ENCODE measurements at regions not wholly inside any gene's neighbourhood (a gene's known extent, or its start where the extent isn't known, plus 50 kb on each side); places are given as distances from the start of the nearest gene placed in this dataset.

DNA sequence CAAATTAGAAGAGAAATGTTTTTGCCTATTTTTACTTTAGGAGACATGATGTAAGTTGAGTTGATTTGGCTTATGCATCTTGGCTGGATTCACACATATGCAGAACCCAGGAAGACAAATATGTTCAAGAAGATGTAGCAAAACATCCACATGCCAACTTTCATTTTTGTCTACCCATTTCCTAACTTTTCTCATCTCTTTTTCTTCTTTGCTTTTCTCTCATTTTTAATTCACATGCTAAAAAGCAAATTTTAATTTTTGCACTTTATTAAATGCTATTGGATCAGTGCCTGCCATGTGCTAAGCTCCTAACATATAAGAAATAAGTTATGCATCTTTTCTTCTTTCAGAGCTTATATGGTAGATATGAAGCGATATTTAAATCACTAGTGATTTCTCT lies 143.7 kb upstream of the GRM3 start:
- TF ChIP-seq, protein P1, sequence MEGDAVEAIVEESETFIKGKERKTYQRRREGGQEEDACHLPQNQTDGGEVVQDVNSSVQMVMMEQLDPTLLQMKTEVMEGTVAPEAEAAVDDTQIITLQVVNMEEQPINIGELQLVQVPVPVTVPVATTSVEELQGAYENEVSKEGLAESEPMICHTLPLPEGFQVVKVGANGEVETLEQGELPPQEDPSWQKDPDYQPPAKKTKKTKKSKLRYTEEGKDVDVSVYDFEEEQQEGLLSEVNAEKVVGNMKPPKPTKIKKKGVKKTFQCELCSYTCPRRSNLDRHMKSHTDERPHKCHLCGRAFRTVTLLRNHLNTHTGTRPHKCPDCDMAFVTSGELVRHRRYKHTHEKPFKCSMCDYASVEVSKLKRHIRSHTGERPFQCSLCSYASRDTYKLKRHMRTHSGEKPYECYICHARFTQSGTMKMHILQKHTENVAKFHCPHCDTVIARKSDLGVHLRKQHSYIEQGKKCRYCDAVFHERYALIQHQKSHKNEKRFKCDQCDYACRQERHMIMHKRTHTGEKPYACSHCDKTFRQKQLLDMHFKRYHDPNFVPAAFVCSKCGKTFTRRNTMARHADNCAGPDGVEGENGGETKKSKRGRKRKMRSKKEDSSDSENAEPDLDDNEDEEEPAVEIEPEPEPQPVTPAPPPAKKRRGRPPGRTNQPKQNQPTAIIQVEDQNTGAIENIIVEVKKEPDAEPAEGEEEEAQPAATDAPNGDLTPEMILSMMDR (IDR thresholded peaks at IDR 0.05; ENCODE audit: poor library complexity, severe bottlenecking): no peak
- no peak for ATAC-seq (ENCODE audit: low read depth)
- no peak overlapping the region for H3K4me3 ChIP-seq (ENCODE audit: severe bottlenecking)

DNA sequence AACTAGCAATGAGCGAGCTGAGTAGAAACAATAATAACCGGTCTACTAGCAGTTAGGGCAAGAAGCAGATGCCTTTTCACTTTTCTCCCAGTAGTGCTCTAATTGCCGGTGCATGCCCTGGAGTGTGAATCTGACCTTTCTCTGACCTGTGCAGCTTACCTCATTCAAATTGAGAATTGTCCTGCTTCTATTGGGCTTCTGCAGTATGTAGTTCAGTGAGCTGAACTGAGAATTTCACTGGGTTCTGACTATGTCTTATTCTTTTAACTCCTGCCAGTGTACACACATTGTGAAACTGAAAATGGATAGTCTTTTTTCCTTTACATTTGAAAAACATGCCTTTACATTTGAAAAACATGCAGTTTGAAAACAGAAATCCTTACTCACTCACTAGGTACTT lies 157.9 kb upstream of the GRM3 start:
- H3K4me1 ChIP-seq (ENCODE audit: insufficient read depth, poor library complexity, severe bottlenecking): no peaks in the 10 kb centered on the region
- no peaks in the 10 kb centered on the region for H3K36me3 ChIP-seq (ENCODE audit: low read depth)
- H3K9me3 ChIP-seq (ENCODE audit: severe bottlenecking): no peaks in the 10 kb centered on the region
- no peaks in the 10 kb centered on the region for H3K27me3 ChIP-seq (ENCODE audit: insufficient read depth, poor library complexity, severe bottlenecking)
- no peak for DNase-seq (ENCODE audit: low spot score)
- no peak overlapping the region for H3K27ac ChIP-seq (ENCODE audit: poor library complexity, severe bottlenecking)
- H3K4me3 ChIP-seq (ENCODE audit: severe bottlenecking): no peak overlapping the region
- TF ChIP-seq, protein P1 (IDR thresholded peaks at IDR 0.05; ENCODE audit: poor library complexity, severe bottlenecking): no peak
- no peak for ATAC-seq (ENCODE audit: low read depth)

More for the DNA sequence above, 143.7 kb upstream of the GRM3 start:
- Histone ChIP-seq H3K4me1 (ENCODE audit: insufficient read depth, poor library complexity, severe bottlenecking) (no peaks in the 10 kb centered on the region), H3K9me3 (ENCODE audit: severe bottlenecking) (no peaks in the 10 kb centered on the region), H3K36me3 (ENCODE audit: low read depth) (no peaks in the 10 kb centered on the region), H3K27ac (ENCODE audit: poor library complexity, severe bottlenecking) (no peak overlapping the region), H3K27me3 (ENCODE audit: insufficient read depth, poor library complexity, severe bottlenecking) (peaks cover 12% of the 10 kb centered on the region)
- no peak for DNase-seq (ENCODE audit: low spot score)

DNA sequence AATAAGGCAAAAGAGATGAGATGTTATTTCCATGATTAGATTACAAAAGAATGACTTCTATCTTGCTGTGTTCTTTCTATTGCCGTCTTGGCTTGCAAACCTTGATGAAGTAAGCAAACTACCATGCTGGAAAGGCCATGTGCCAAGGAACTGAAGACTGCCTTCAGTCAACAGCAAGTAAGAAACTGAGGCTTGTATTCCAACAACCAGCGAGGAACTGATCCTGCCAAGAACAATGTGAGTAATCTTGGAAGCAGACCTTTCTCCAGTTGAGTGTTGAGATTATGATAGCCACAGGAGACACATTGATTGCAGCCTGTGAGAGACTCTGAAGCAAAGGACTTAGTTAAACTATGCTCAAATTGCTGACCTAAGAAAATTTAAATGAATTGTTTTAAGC lies 164.6 kb upstream of the GRM3 start:
- peaks cover 6% of the 10 kb centered on the region for H3K27me3 ChIP-seq (ENCODE audit: insufficient read depth, poor library complexity, severe bottlenecking)
- no peak overlapping the region for H3K4me3 ChIP-seq (ENCODE audit: severe bottlenecking)
- H3K9me3 ChIP-seq (ENCODE audit: severe bottlenecking): peaks cover 2% of the 10 kb centered on the region
- H3K4me1 ChIP-seq (ENCODE audit: insufficient read depth, poor library complexity, severe bottlenecking): no peaks in the 10 kb centered on the region
- TF ChIP-seq, protein P1 (IDR thresholded peaks at IDR 0.05; ENCODE audit: poor library complexity, severe bottlenecking): no peak
- H3K36me3 ChIP-seq (ENCODE audit: low read depth): no peaks in the 10 kb centered on the region
- no peak for ATAC-seq (ENCODE audit: low read depth)
- DNase-seq (ENCODE audit: low spot score): no peak
- H3K27ac ChIP-seq (ENCODE audit: poor library complexity, severe bottlenecking): no peak overlapping the region

DNA sequence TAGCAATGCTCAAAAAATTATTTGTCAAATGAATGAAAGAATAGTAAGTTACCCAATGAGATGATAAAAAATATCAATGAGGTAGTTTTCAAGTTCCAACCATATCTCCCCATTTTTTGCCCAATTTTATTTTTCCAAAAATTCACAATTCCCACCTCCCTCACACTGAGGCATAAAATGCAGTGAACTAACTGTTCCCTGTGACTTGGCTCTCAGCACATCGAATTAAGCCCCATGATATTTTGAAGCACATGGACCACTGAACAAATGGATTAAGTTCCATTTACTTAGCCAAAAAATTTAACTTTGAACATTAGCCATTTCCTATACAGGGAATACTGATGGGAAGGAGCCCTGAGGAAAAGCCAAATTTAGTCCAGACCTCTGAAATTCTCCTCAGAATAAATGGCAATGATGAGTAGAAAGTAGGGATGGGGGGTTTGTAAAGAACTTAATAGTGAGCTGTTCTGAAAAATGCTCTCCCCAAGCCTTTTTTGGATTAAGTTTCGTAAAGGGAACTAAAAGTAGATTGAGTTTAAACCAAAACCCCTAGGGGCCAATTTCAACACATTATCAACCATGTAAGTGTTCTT lies 166.3 kb upstream of the GRM3 start:
- Histone ChIP-seq H3K36me3 (ENCODE audit: low read depth) (no peaks in the 10 kb centered on the region), H3K27ac (ENCODE audit: poor library complexity, severe bottlenecking) (no peak overlapping the region), H3K27me3 (ENCODE audit: insufficient read depth, poor library complexity, severe bottlenecking) (peaks cover 9% of the 10 kb centered on the region), H3K4me3 (ENCODE audit: severe bottlenecking) (no peak overlapping the region), H3K4me1 (ENCODE audit: insufficient read depth, poor library complexity, severe bottlenecking) (no peaks in the 10 kb centered on the region), H3K9me3 (ENCODE audit: severe bottlenecking) (peaks cover 2% of the 10 kb centered on the region)
- ATAC-seq (ENCODE audit: low read depth) (no peak), DNase-seq (ENCODE audit: low spot score) (no peak)
- TF ChIP-seq, protein P1 (IDR thresholded peaks at IDR 0.05; ENCODE audit: poor library complexity, severe bottlenecking): no peak

DNA sequence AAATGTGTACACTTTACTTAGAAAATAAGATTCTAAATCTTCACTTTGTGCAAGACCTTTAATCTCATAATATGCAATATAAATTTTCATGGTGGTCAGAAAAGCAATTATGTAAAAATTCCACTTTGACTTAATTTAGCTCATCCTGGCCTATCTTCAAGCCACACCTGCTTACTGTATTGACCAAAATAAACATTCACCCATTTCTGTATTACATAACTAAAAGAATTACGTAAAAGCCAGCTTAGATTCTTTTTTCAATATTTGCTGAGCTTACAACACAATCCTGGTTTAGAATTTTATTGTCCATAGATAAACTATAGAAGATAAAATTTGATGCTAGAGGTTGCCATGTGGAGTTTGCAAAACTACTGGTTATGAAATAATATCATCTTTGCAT lies 172.9 kb upstream of the GRM3 start:
- Histone ChIP-seq H3K4me3 (ENCODE audit: severe bottlenecking) (no peak overlapping the region), H3K36me3 (ENCODE audit: low read depth) (no peaks in the 10 kb centered on the region), H3K4me1 (ENCODE audit: insufficient read depth, poor library complexity, severe bottlenecking) (no peaks in the 10 kb centered on the region), H3K9me3 (ENCODE audit: severe bottlenecking) (peaks cover 2% of the 10 kb centered on the region), H3K27ac (ENCODE audit: poor library complexity, severe bottlenecking) (no peak overlapping the region), H3K27me3 (ENCODE audit: insufficient read depth, poor library complexity, severe bottlenecking) (peaks cover 8% of the 10 kb centered on the region)
- ATAC-seq (ENCODE audit: low read depth) (no peak), DNase-seq (ENCODE audit: low spot score) (no peak)
- TF ChIP-seq, protein P1 (IDR thresholded peaks at IDR 0.05; ENCODE audit: poor library complexity, severe bottlenecking): no peak

Measured in RWPE2 (cell line).